Caco-2 (cell line): ENCODE measurements at regions not wholly inside any gene's neighbourhood (a gene's known extent, or its start where the extent isn't known, plus 50 kb on each side); places are given as distances from the start of the nearest gene placed in this dataset.

Experiments used
- BruUV-seq: library from RNA; stranded (reverse); fragments of 400-500 nt; replicated peaks from 2 replicates; lab custom pipeline; 2021; lab: Mats Ljungman, UMichigan
- CTCF ChIA-PET: fragments of 300-600 bp; sonication (Branson Sonifier 250); formaldehyde crosslinking; loops from one replicate; lab custom pipeline; 2022; ENCODE audit warnings: antibody characterized with exemption; lab: Charles Lee
- POLR2A ChIA-PET: fragments of 300-600 bp; sonication (Branson Sonifier 250); formaldehyde crosslinking; loops from one replicate; lab custom pipeline; 2022; ENCODE audit warnings: antibody characterized with exemption; lab: Charles Lee
- DNase-seq, 2 experiments: peaks; one replicate each; pipeline versions ENCODE4 v3.0.0 to v3.0.0-alpha.2; 2020 to 2022
- H3K27me3 ChIP-seq: replicated peaks from 2 replicates; pipeline ENCODE4 v1.6.0; 2011; ENCODE audit warnings: low read length; ENCODE audit not compliant: control insufficient read depth, insufficient read depth
- H3K36me3 ChIP-seq: 2 replicates; pipeline ENCODE4 v1.5.1; 2011; ENCODE audit warnings: low read length; ENCODE audit not compliant: control insufficient read depth, insufficient read depth
- H3K4me1 ChIP-seq: fragments of 250-450 bp; sonication (Bioruptor Pico); 2 replicates; pipeline ENCODE4 v1.5.1; 2020; ENCODE audit warnings: mild to moderate bottlenecking
- H3K4me3 ChIP-seq: 2 replicates; pipeline ENCODE4 v1.5.1; 2011; ENCODE audit warnings: low read depth, mild to moderate bottlenecking, control low read depth, low read length
- H3K9me3 ChIP-seq: fragments of 250-450 bp; sonication (Bioruptor Pico); 2 replicates; pipeline ENCODE4 v1.5.1; 2020; ENCODE audit warnings: mild to moderate bottlenecking, moderate library complexity
- H3K27ac Mint-ChIP-seq: one replicate; pipeline ENCODE4 v1.8.0; 2022; ENCODE audit warnings: mixed read lengths; ENCODE audit not compliant: unreplicated experiment
- H3K27me3 Mint-ChIP-seq: one replicate; pipeline ENCODE4 v1.8.0; 2022; ENCODE audit warnings: mixed read lengths; ENCODE audit not compliant: insufficient read depth, unreplicated experiment
- H3K36me3 Mint-ChIP-seq: one replicate; pipeline ENCODE4 v1.8.0; 2022; ENCODE audit warnings: mild to moderate bottlenecking, mixed read lengths; ENCODE audit not compliant: insufficient read depth, unreplicated experiment
- H3K4me1 Mint-ChIP-seq: one replicate; pipeline ENCODE4 v1.8.0; 2022; ENCODE audit warnings: low read depth, mixed read lengths; ENCODE audit not compliant: unreplicated experiment
- H3K4me3 Mint-ChIP-seq: one replicate; pipeline ENCODE4 v1.8.0; 2022; ENCODE audit warnings: mild to moderate bottlenecking, moderate library complexity, mixed read lengths; ENCODE audit not compliant: unreplicated experiment
- H3K9me3 Mint-ChIP-seq: one replicate; pipeline ENCODE4 v1.8.0; 2022; ENCODE audit warnings: mixed read lengths; ENCODE audit not compliant: unreplicated experiment
- CTCF ChIP-seq, 2 experiments: fragments of 200-600 bp in 1 of 2; IDR thresholded peaks; 1 replicate in 1 of 2; 2 replicates in 1 of 2; pipeline versions ENCODE4 v1.5.1 to v1.8.0; 2011 to 2022; ENCODE audit warnings: antibody characterized with exemption in 1 of 2, control low read depth in 1 of 2, inconsistent platforms in 1 of 2, low read depth in 1 of 2, low read length in 1 of 2, mild to moderate bottlenecking in 1 of 2, moderate library complexity in 1 of 2; ENCODE audit not compliant: insufficient read depth in 1 of 2, severe bottlenecking in 1 of 2, unreplicated experiment in 1 of 2
- intact Hi-C: fragments of 100-400 bp; cut with micrococcal nuclease; formaldehyde crosslinking; loops from one replicate; pipeline ENCODE4 v1.10.0; 2022; ENCODE audit not compliant: unreplicated experiment

GRCh38 chr12:118501489-118501888 lies 125.1 kb downstream of the SUDS3 start:
- no peak for DNase-seq
- no peaks in the 10 kb centered on the region for H3K27me3 ChIP-seq
- H3K4me3 Mint-ChIP-seq = no peak overlapping the region
- no peaks in the 10 kb centered on the region for H3K36me3 Mint-ChIP-seq
- CTCF ChIA-PET = no interaction called here
- no peaks in the 10 kb centered on the region for H3K36me3 ChIP-seq
- TF ChIP-seq CTCF (IDR thresholded peaks at IDR 0.05; ENCODE audit: insufficient read depth in 1 of 2, low read depth in 1 of 2, low read length in 1 of 2, severe bottlenecking in 1 of 2, unreplicated experiment in 1 of 2) = no peak
- H3K4me3 ChIP-seq = no peak overlapping the region
- H3K27me3 Mint-ChIP-seq = peaks cover 2% of the 10 kb centered on the region
- no TSS peak for BruUV-seq
- H3K27ac Mint-ChIP-seq = no peak overlapping the region
- H3K9me3 ChIP-seq = 0 out of 2 replicates have a peak, but pooled peaks cover 6% of the 10 kb centered on the region
- H3K9me3 Mint-ChIP-seq = peaks cover 9% of the 10 kb centered on the region
- no peaks in the 10 kb centered on the region for H3K4me1 ChIP-seq
- no peaks in the 10 kb centered on the region for H3K4me1 Mint-ChIP-seq
- intact Hi-C loops = no loop called here
- POLR2A ChIA-PET = no interaction called here

- ChIA-PET POLR2A (no interaction called here), CTCF (no interaction called here)
- H3K4me1 Mint-ChIP-seq = no peaks in the 10 kb centered on the region
- H3K9me3 Mint-ChIP-seq = peaks cover 9% of the 10 kb centered on the region
- peaks cover 4% of the 10 kb centered on the region for H3K27me3 Mint-ChIP-seq
- BruUV-seq = no TSS peak
- H3K36me3 ChIP-seq = no peaks in the 10 kb centered on the region
- intact Hi-C loops = no loop called here
- no peaks in the 10 kb centered on the region for H3K4me1 ChIP-seq
- no peak for TF ChIP-seq CTCF (IDR thresholded peaks at IDR 0.05; ENCODE audit: insufficient read depth in 1 of 2, low read depth in 1 of 2, low read length in 1 of 2, severe bottlenecking in 1 of 2, unreplicated experiment in 1 of 2)
- no peak overlapping the region for H3K4me3 Mint-ChIP-seq
- 0 out of 2 replicates have a peak, but pooled peaks cover 6% of the 10 kb centered on the region for H3K9me3 ChIP-seq
- no peak overlapping the region for H3K27ac Mint-ChIP-seq
- H3K27me3 ChIP-seq = no peaks in the 10 kb centered on the region
- H3K36me3 Mint-ChIP-seq = no peaks in the 10 kb centered on the region
- no peak overlapping the region for H3K4me3 ChIP-seq
- no peak for DNase-seq
These were observed 127.1 kb downstream of the SUDS3 start for GRCh38 chr12:118503476-118503875.

- Mint-ChIP-seq H3K4me3 (no peak overlapping the region), H3K9me3 (no peaks in the 10 kb centered on the region)
- BruUV-seq = no TSS peak
These were observed 136.3 kb downstream of the SUDS3 start for GRCh38 chr12:118512669-118513068.

More at GRCh38 chr12:118512669-118513068, 136.3 kb downstream of the SUDS3 start:
- H3K4me1 ChIP-seq = no peaks in the 10 kb centered on the region
- no peaks in the 10 kb centered on the region for H3K36me3 ChIP-seq
- DNase-seq = no peak
- no peaks in the 10 kb centered on the region for H3K27me3 ChIP-seq
- intact Hi-C loops = no loop called here
- no peak overlapping the region for H3K4me3 ChIP-seq
- no peaks in the 10 kb centered on the region for H3K36me3 Mint-ChIP-seq
- no peaks in the 10 kb centered on the region for H3K4me1 Mint-ChIP-seq
- no peaks in the 10 kb centered on the region for H3K9me3 ChIP-seq
- H3K27me3 Mint-ChIP-seq = peaks cover 6% of the 10 kb centered on the region
- H3K27ac Mint-ChIP-seq = no peak overlapping the region
- CTCF ChIA-PET = no interaction called here
- no peak for TF ChIP-seq CTCF (IDR thresholded peaks at IDR 0.05; ENCODE audit: insufficient read depth in 1 of 2, low read depth in 1 of 2, low read length in 1 of 2, severe bottlenecking in 1 of 2, unreplicated experiment in 1 of 2)
- POLR2A ChIA-PET = no interaction called here
